ENCODE measurements at regions not wholly inside any gene's neighbourhood (a gene's known extent, or its start where the extent isn't known, plus 50 kb on each side); places are given as distances from the start of the nearest gene placed in this dataset.

GRCh38 chr4:65120287-65120686 lies 550.0 kb downstream of the EPHA5 start:
- no peak for DNase-seq

GRCh38 chr4:65102419-65102818 lies 567.9 kb downstream of the EPHA5 start:
- no peak for DNase-seq

GRCh38 chr4:65096630-65097029 lies 573.7 kb downstream of the EPHA5 start:
- DNase-seq: no peak

- DNase-seq: peak; percentile 1
Observed at GRCh38 chr4:65089666-65090065, 580.6 kb downstream of the EPHA5 start.

GRCh38 chr4:65083076-65083475 lies 587.2 kb downstream of the EPHA5 start:
- DNase-seq: peak; percentile 28

GRCh38 chr4:65071564-65071963 lies 598.7 kb downstream of the EPHA5 start:
- DNase-seq: no peak

GRCh38 chr4:65069177-65069576 lies 601.1 kb downstream of the EPHA5 start:
- DNase-seq: no peak

GRCh38 chr4:65066106-65066505 lies 604.2 kb downstream of the EPHA5 start:
- DNase-seq: no peak

GRCh38 chr4:65063601-65064000 lies 606.7 kb downstream of the EPHA5 start:
- no peak for DNase-seq

- no peak for DNase-seq
Observed at GRCh38 chr4:65050786-65051185, 619.5 kb downstream of the EPHA5 start.

GRCh38 chr4:65046192-65047133 lies 623.8 kb downstream of the EPHA5 start:
- peak; percentile 48 for DNase-seq

GRCh38 chr4:65033899-65034298 lies 624.6 kb upstream of the TECRL start:
- no peak for DNase-seq

GRCh38 chr4:65028592-65028991 lies 619.3 kb upstream of the TECRL start:
- no peak for DNase-seq

- no peak for DNase-seq
Observed at GRCh38 chr4:65023883-65024670, 614.8 kb upstream of the TECRL start.

- DNase-seq: no peak
Observed at GRCh38 chr4:65023081-65023480, 613.8 kb upstream of the TECRL start.

GRCh38 chr4:65021737-65022136 lies 612.5 kb upstream of the TECRL start:
- DNase-seq: no peak

GRCh38 chr4:65021149-65021548 lies 611.9 kb upstream of the TECRL start:
- no peak for DNase-seq

GRCh38 chr4:65019775-65020174 lies 610.5 kb upstream of the TECRL start:
- DNase-seq: no peak

- DNase-seq: no peak
Observed at GRCh38 chr4:65018313-65018712, 609.1 kb upstream of the TECRL start.

- no peak for DNase-seq
Observed at GRCh38 chr4:65014078-65014477, 604.8 kb upstream of the TECRL start.

- DNase-seq: peak; percentile 43
Observed at GRCh38 chr4:65007841-65008439, 598.7 kb upstream of the TECRL start.

GRCh38 chr4:64975177-64975576 lies 565.9 kb upstream of the TECRL start:
- no peak for DNase-seq

GRCh38 chr4:64969081-64969480 lies 559.8 kb upstream of the TECRL start:
- DNase-seq: no peak

Measured in tongue (tissue), 1 donor.